ENCODE measurements at regions not wholly inside any gene's neighbourhood (a gene's known extent, or its start where the extent isn't known, plus 50 kb on each side); places are given as distances from the start of the nearest gene placed in this dataset.

DNA sequence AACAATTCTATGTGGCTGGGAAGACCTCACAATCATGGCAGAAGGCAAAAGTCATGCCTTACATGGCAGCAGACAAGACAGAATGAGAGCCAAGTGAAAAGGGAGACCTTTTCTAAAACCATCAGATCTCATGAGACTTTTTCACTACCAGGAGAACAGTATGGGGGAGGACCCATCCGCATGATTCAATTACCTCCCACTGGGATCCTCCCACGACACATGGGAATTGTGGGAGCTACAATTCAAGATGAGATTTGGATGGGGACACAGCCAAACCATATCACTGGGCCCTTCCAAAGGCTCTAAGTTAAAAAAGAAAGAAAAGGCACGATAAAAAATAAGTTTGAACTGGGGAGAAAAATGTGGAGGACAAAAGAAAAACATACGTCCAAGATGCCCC lies 406.9 kb upstream of the CDH4 start:
- Histone ChIP-seq H3K9ac (ENCODE audit: low read depth, low read length) (no peak overlapping the region), H3K36me3 (ENCODE audit: insufficient read depth, low read length) (no peaks in the 10 kb centered on the region), H3K4me2 (ENCODE audit: low read length) (no peak overlapping the region), H3K27me3 (ENCODE audit: control insufficient read depth, insufficient read depth, low read length) (peaks cover 76% of the 10 kb centered on the region), H3K4me1 (ENCODE audit: control insufficient read depth, insufficient read depth, low read length) (no peaks in the 10 kb centered on the region), H3K9me3 (replicated peaks; ENCODE audit: low read length) (no peaks in the 10 kb centered on the region), H3K4me3 (ENCODE audit: low read length) (no peak overlapping the region)

DNA sequence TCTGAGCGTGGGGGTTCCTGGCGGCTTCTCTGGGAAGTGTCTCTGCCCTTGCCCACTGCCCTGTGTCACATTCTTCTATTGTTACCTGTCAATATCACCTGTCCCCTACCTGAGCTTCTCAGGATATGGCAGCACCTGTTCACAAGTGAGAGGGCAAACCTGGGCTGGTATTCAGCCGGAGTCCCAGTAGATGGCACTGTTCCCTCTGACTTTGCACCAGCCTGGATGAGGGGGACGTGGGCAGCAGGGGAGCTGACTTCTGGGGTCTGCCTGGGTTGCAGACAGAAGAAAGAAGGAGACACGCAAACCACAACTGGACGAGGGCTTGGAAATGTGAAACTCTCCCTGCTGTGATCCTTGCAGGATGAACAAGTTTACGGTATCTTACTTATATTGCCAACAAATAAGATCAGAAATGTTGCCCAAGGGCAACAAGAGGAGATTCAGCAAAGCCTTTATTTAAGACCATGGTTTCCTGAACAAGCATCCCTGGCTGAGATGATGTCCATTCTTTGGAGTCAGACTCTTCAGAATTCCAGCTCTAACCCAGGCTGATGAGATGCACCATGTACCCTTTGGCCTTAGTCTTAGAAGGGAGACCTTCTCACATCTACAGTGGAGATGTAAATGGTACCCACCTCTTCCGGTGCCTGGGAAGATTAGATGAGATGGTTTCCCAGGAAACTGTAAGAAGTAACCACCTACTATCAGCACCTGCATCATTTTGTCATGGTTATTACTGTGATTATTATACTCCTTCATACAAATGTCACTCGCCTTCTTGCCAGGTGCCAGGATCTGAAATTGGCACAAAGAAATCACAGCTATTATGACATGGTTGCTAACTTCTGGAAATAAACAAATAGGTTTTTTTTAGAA lies 400.0 kb upstream of the CDH4 start:
- Histone ChIP-seq H3K4me2 (ENCODE audit: low read length) (no peak overlapping the region), H3K4me1 (ENCODE audit: control insufficient read depth, insufficient read depth, low read length) (no peaks in the 10 kb centered on the region), H3K9me3 (replicated peaks; ENCODE audit: low read length) (no peaks in the 10 kb centered on the region), H3K27me3 (ENCODE audit: control insufficient read depth, insufficient read depth, low read length) (peaks cover 39% of the 10 kb centered on the region), H3K36me3 (ENCODE audit: insufficient read depth, low read length) (no peaks in the 10 kb centered on the region), H3K4me3 (ENCODE audit: low read length) (no peak overlapping the region), H3K9ac (ENCODE audit: low read depth, low read length) (no peak overlapping the region)

DNA sequence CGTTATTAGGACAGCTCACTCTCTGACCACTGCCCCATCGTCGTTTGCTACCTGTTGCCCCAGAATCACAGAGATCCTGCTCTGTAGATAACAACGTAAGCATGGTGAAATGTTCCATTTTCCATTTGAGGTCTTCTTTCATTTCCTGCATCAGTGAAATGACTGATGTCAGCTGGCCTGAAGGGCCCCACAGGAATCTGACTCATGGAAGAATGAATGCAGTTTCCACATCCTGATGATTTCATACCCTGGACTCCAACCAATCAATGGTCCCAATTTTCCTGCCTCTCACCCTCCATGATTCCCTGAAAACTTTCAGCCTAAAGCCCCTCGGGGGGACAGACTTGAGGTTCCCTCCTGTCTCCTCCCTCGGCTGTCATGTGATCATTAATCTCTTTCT lies 394.4 kb upstream of the CDH4 start:
- Histone ChIP-seq H3K4me3 (ENCODE audit: low read length) (no peak overlapping the region), H3K9ac (ENCODE audit: low read depth, low read length) (no peak overlapping the region), H3K4me2 (ENCODE audit: low read length) (no peak overlapping the region), H3K27me3 (ENCODE audit: control insufficient read depth, insufficient read depth, low read length) (peaks cover 4% of the 10 kb centered on the region), H3K36me3 (ENCODE audit: insufficient read depth, low read length) (no peaks in the 10 kb centered on the region), H3K4me1 (ENCODE audit: control insufficient read depth, insufficient read depth, low read length) (peaks cover 4% of the 10 kb centered on the region), H3K9me3 (replicated peaks; ENCODE audit: low read length) (no peaks in the 10 kb centered on the region)

DNA sequence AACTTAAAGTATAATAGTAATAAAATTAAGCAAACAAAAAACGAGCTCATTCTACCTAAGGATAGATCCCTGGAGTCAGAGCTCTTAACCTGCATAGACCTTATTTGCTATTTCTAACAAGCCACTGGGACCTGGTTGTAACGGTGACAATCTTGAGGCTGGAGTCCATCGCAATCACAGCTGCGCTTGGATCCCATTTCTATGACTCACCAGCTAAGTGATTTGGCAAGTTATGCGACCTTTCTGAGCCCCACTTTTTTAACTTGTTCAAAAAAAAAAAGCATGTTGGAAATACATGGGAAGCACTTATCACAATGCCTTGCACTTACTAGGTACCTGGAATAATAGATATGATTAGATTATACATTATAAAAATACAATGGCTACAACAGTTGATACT lies 389.5 kb upstream of the CDH4 start:
- H3K36me3 ChIP-seq (ENCODE audit: insufficient read depth, low read length) = no peaks in the 10 kb centered on the region
- no peak overlapping the region for H3K4me3 ChIP-seq (ENCODE audit: low read length)
- H3K4me1 ChIP-seq (ENCODE audit: control insufficient read depth, insufficient read depth, low read length) = peaks cover under 1% of the 10 kb centered on the region

DNA sequence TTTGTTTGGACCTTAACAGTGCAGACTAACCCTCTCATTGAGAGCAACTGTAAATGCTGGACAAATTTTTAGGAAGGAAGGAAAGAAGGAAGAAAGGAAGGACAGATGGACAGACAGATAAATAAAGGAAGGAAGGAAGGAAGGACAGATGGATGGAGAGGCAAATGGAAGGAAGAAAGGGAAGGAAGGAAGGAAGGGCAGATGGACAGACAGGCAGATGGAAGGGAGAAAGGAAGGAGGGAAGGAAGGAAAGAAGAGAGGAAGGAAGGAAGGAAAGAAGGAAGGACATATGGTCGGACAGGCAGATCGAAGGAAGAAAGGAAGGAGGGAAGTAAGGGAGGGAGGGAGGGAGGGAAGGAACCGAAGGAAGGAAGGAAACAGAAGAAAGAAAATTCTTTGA lies 388.5 kb upstream of the CDH4 start:
- no peaks in the 10 kb centered on the region for H3K36me3 ChIP-seq (ENCODE audit: insufficient read depth, low read length)
- H3K4me3 ChIP-seq (ENCODE audit: low read length) = no peak overlapping the region
- H3K9ac ChIP-seq (ENCODE audit: low read depth, low read length) = no peak overlapping the region
- no peaks in the 10 kb centered on the region for H3K9me3 ChIP-seq (replicated peaks; ENCODE audit: low read length)
- peaks cover 29% of the 10 kb centered on the region for H3K27me3 ChIP-seq (ENCODE audit: control insufficient read depth, insufficient read depth, low read length)
- H3K4me1 ChIP-seq (ENCODE audit: control insufficient read depth, insufficient read depth, low read length) = no peaks in the 10 kb centered on the region
- no peak overlapping the region for H3K4me2 ChIP-seq (ENCODE audit: low read length)

More for the DNA sequence above, 389.5 kb upstream of the CDH4 start:
- H3K9me3 ChIP-seq (replicated peaks; ENCODE audit: low read length) = no peaks in the 10 kb centered on the region
- no peak overlapping the region for H3K4me2 ChIP-seq (ENCODE audit: low read length)
- peaks cover 19% of the 10 kb centered on the region for H3K27me3 ChIP-seq (ENCODE audit: control insufficient read depth, insufficient read depth, low read length)
- no peak overlapping the region for H3K9ac ChIP-seq (ENCODE audit: low read depth, low read length)

DNA sequence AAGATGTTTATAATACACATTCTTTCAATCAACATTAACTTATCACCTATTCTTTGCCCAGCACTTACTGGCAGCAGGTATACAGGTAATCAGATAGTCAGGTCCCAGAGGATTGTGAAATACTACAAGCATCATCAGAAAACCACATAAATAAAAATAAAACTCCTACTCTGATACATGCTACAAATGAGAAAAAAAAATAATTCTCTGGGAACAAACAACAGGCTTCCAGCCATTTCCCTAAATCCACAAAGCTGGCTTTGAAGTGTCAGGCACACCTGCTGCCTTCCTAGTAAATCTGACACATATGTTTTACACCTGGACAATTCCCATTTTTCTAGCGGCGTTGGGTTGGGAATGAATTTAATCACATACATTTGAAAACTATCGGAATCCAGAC lies 384.5 kb upstream of the CDH4 start:
- peaks cover 37% of the 10 kb centered on the region for H3K27me3 ChIP-seq (ENCODE audit: control insufficient read depth, insufficient read depth, low read length)
- no peaks in the 10 kb centered on the region for H3K4me1 ChIP-seq (ENCODE audit: control insufficient read depth, insufficient read depth, low read length)
- H3K36me3 ChIP-seq (ENCODE audit: insufficient read depth, low read length) = no peaks in the 10 kb centered on the region
- H3K4me2 ChIP-seq (ENCODE audit: low read length) = no peak overlapping the region
- H3K9me3 ChIP-seq (replicated peaks; ENCODE audit: low read length) = no peaks in the 10 kb centered on the region
- no peak overlapping the region for H3K9ac ChIP-seq (ENCODE audit: low read depth, low read length)
- H3K4me3 ChIP-seq (ENCODE audit: low read length) = no peak overlapping the region

DNA sequence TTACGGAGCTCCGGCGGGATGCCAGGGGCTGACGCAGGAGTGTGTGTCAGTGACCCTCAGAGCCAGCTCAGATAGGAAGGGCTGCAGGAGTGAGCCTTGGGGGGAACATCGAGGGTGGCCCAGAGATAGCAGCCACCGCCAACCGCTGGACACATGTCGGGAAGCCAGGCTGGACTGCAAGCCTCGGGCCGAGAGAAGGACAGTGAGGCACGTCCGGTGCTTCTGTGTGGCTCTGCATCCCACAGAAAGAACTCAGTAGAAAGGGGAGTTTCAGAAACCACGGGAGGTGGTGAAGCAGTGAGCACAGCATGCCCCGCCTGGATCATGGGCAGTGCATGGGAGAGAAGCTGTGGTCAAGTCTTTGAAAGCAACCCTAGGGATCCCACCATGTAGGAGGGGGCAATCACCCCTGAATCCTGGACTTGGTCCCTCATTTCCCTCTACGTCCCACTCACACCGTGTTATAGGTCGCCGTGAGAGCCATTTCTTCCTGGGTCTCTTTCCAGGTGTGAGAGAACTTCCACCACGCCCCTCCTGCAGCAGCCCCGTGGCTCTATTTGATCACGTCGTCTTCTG lies 383.7 kb upstream of the CDH4 start:
- no peaks in the 10 kb centered on the region for H3K4me1 ChIP-seq (ENCODE audit: control insufficient read depth, insufficient read depth, low read length)
- no peaks in the 10 kb centered on the region for H3K36me3 ChIP-seq (ENCODE audit: insufficient read depth, low read length)
- H3K4me3 ChIP-seq (ENCODE audit: low read length) = no peak overlapping the region
- H3K9ac ChIP-seq (ENCODE audit: low read depth, low read length) = no peak overlapping the region
- H3K27me3 ChIP-seq (ENCODE audit: control insufficient read depth, insufficient read depth, low read length) = peaks cover 37% of the 10 kb centered on the region
- no peak overlapping the region for H3K4me2 ChIP-seq (ENCODE audit: low read length)
- no peaks in the 10 kb centered on the region for H3K9me3 ChIP-seq (replicated peaks; ENCODE audit: low read length)

DNA sequence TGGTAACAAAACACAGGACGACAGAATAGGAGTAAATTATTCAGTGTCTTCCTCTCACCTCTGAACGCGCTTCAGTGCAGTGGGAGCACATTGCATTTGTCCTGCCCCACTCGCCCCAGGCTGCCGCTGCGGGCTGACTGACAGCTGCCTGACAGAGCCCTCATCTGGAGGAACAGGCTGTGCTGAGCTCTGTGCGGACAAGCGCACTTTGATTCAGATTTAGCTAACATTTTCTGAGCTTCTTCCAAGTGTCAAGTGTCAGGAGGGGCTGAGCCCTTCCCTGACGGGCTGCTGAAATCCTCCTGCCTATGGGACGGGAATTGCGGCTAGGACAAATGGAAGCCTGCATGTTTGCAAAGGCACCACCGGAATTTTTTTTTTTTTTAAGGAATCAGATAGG lies 383.0 kb upstream of the CDH4 start:
- Histone ChIP-seq H3K36me3 (ENCODE audit: insufficient read depth, low read length) (no peaks in the 10 kb centered on the region), H3K27me3 (ENCODE audit: control insufficient read depth, insufficient read depth, low read length) (peaks cover 34% of the 10 kb centered on the region), H3K9ac (ENCODE audit: low read depth, low read length) (no peak overlapping the region)

DNA sequence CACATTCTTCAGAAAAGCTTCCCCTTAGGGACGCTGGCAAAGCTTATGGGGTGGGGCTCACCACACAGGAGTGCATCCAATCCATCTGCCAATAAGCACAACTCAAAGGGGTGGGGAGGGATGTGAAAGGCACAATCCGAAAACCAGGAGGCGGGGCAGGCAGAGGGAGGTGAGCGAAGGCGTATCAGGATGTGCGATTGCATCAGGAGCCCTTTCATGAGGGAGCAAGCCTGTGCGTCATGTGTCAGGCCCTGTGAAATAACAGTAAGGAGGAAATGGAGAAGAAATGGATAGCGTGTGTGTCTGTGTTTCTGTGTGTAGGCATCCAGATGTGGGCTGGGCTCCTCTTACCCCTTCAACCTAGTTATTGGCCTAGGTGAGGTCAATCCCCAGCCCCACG lies 382.4 kb upstream of the CDH4 start:
- Histone ChIP-seq H3K36me3 (ENCODE audit: insufficient read depth, low read length) (no peaks in the 10 kb centered on the region), H3K4me3 (ENCODE audit: low read length) (no peak overlapping the region), H3K9ac (ENCODE audit: low read depth, low read length) (no peak overlapping the region), H3K4me1 (ENCODE audit: control insufficient read depth, insufficient read depth, low read length) (no peaks in the 10 kb centered on the region), H3K4me2 (ENCODE audit: low read length) (no peak overlapping the region), H3K27me3 (ENCODE audit: control insufficient read depth, insufficient read depth, low read length) (peaks cover 29% of the 10 kb centered on the region), H3K9me3 (replicated peaks; ENCODE audit: low read length) (no peaks in the 10 kb centered on the region)

More for the DNA sequence above, 383.0 kb upstream of the CDH4 start:
- Histone ChIP-seq H3K4me1 (ENCODE audit: control insufficient read depth, insufficient read depth, low read length) (no peaks in the 10 kb centered on the region), H3K4me3 (ENCODE audit: low read length) (no peak overlapping the region), H3K4me2 (ENCODE audit: low read length) (no peak overlapping the region), H3K9me3 (replicated peaks; ENCODE audit: low read length) (no peaks in the 10 kb centered on the region)

DNA sequence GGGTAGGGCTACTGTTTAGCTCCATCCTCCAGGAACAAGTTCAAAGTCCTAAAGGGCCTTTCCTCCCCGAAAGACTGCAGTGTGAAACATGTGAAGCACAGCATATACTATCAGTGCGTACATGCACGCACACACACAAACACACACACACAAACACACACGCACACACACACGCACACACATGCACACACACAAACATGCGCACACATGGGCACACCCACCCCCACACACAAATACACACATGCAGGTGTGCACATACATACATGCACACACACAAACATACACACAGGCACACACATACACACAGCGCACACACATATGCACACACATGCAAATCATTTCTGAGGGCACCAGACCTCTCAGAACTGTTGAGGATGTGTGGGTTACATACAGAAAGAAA lies 382.0 kb upstream of the CDH4 start:
- Histone ChIP-seq H3K9ac (ENCODE audit: low read depth, low read length) (no peak overlapping the region), H3K4me1 (ENCODE audit: control insufficient read depth, insufficient read depth, low read length) (no peaks in the 10 kb centered on the region), H3K27me3 (ENCODE audit: control insufficient read depth, insufficient read depth, low read length) (peaks cover 29% of the 10 kb centered on the region), H3K36me3 (ENCODE audit: insufficient read depth, low read length) (no peaks in the 10 kb centered on the region), H3K4me3 (ENCODE audit: low read length) (no peak overlapping the region), H3K9me3 (replicated peaks; ENCODE audit: low read length) (no peaks in the 10 kb centered on the region), H3K4me2 (ENCODE audit: low read length) (no peak overlapping the region)

DNA sequence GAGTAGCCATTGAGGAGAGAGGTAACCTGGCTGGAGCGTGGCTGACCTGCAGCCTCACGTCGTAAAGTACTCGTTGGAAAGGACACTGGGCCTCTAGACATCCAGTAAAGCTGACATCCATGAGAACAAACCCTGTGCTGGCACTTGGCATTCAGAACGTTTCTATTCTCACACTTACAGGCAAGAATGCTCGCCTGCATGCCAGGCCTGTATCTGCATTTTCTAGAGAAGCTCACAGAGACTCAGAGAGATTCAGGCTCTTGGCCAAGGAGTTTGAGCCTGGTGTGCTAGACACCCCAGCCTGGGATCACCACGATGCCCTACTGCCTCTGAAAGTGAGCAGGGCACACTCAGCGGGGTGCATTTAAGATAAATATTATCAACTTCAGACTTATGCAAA lies 379.8 kb upstream of the CDH4 start:
- Histone ChIP-seq H3K4me1 (ENCODE audit: control insufficient read depth, insufficient read depth, low read length) (no peaks in the 10 kb centered on the region), H3K4me3 (ENCODE audit: low read length) (no peak overlapping the region), H3K9ac (ENCODE audit: low read depth, low read length) (no peak overlapping the region), H3K9me3 (replicated peaks; ENCODE audit: low read length) (no peaks in the 10 kb centered on the region), H3K4me2 (ENCODE audit: low read length) (no peak overlapping the region), H3K36me3 (ENCODE audit: insufficient read depth, low read length) (no peaks in the 10 kb centered on the region), H3K27me3 (ENCODE audit: control insufficient read depth, insufficient read depth, low read length) (peaks cover 34% of the 10 kb centered on the region)
